NCI-H1417 (cell line): ENCODE measurements at regions not wholly inside any gene's neighbourhood (a gene's known extent, or its start where the extent isn't known, plus 50 kb on each side); places are given as distances from the start of the nearest gene placed in this dataset.
"Not testable (repeated sequence)": the region's sequence is repeated elsewhere in the genome, so short reads cannot be mapped to it uniquely, and the experiment has no call there.

Experiments used
- DNase-seq, 3 experiments: peaks; one replicate each; lab custom pipeline; 2025; lab: John Stamatoyannopoulos, UW

DNA sequence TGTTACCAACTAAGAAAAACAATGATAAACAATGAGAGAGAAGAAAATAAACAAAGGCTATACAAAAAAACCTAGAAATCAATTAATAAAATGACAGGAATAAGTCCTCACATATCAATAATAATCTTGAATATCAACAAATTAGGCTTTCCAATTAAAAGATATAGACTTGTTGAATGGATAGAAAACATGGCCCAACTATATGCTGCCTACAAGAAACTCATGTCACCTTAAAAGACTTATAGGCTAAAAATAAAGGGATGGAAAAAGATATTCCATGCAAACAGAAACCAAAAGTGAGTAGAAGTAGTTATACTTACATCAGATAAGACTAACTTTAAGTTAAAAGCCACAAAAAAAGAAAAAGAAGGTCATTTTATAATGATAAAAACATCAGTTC lies 183.9 kb downstream of the MYRFL start:
- DNase-seq, result no peak

DNA sequence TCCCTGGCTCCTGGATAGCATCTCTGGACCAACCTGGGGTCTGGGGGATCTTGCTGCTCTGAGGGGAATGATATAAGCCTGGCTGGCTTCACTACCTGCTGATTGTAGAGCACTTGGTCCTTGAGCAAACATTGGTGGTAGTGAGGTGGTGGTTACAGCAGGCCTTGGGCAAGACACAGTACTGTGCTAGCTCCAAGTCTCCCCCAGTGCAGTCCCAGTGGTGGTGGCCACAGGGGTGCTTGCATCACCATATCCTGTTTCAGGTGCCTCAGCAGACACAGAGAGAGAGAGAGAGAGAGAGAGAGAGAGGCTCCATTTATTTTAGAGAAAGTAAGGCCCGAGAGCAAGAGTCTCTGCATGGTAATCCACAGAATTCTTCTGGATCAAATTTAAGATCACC lies 186.3 kb downstream of the MYRFL start:
- DNase-seq, result no peak

DNA sequence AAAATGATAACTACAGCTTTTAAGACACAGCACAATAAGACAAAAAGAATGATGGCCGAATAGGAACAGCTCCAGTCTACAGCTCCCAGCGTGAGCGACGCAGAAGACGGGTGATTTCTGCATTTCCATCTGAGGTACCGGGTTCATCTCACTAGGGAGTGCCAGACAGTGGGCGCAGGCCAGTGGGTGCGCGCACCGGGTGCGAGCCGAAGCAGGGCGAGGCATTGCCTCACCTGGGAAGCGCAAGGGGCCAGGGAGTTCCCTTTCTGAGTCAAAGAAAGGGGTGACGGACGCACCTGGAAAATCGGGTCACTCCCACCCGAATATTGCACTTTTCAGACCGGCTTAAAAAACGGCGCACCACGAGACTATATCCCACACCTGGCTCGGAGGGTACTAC lies 188.0 kb downstream of the MYRFL start:
- not testable (repeated sequence) for DNase-seq

GRCh38 chr12:70028515-70028914 lies 203.5 kb downstream of the MYRFL start:
- DNase-seq, result no peak

GRCh38 chr12:70028918-70029317 lies 203.9 kb downstream of the MYRFL start:
- no peak for DNase-seq

GRCh38 chr12:70031046-70031445 lies 206.0 kb downstream of the MYRFL start:
- peak in 2 of 3 experiments; percentile 7 to 33 for DNase-seq

DNA sequence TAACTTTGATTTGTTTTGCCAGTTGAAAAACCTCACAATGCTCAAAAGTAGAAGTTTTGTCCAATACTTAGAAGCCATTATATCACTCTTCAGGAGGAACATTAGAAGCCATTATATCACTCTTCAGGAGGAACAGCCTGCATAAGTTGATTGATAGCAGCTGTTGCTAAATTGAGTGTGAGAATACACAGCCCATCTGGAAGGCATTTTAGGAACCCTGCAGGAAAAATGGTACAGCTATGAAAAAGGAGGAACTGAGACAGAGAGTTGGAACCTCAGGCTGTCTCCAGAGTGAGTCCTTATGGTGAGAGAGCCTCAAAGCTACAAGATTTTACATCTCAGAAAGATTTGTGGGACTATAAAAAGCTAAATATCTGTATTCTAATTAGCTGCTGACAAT lies 207.0 kb downstream of the MYRFL start:
- peak in 2 of 3 experiments; percentile 48 to 53 for DNase-seq

DNA sequence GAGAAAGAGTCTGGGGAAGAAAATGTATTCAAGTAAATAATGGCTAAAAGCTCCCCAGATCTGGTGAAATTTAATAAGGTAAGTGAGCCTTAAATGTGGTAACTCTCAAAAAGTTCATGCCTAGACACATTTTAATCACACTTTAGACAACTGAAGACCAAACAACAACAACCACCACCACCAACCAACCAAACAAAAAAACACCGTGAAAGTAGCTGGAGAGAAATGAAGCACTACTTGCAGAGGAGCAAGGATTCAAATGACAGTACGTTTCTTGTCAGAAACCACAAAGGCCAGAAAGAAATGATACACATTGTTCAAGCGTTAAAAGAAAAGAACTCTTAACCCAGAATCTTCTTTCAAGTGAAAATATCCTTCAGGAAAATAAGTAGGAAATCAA lies 208.3 kb downstream of the MYRFL start:
- no peak for DNase-seq

- DNase-seq, result no peak
These were observed 203.1 kb upstream of the CNOT2 start for GRCh38 chr12:70040141-70040540.

GRCh38 chr12:70042675-70043074 lies 200.6 kb upstream of the CNOT2 start:
- DNase-seq, result no peak

GRCh38 chr12:70043490-70044138 lies 199.6 kb upstream of the CNOT2 start:
- DNase-seq, result no peak

- no peak for DNase-seq
These were observed 199.1 kb upstream of the CNOT2 start for GRCh38 chr12:70044167-70044566.

DNA sequence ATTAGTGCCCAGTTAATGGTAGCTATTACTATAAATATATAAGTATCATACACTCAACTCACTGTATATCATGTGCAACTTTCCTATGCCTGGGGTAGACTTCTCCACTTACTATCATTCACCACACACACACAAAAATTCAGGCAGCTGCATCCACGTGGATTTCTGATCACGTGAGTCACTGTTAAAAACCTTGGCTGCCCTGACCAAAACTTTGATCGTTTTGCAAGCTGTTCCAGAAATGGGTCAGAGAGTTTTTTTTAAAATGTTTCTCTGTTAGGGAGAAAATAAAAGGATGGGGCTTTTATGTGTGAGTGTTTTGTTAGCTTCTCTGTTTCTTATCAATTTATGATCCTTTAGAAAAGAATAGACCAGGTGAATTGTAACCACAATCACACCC lies 198.2 kb upstream of the CNOT2 start:
- DNase-seq, result no peak

DNA sequence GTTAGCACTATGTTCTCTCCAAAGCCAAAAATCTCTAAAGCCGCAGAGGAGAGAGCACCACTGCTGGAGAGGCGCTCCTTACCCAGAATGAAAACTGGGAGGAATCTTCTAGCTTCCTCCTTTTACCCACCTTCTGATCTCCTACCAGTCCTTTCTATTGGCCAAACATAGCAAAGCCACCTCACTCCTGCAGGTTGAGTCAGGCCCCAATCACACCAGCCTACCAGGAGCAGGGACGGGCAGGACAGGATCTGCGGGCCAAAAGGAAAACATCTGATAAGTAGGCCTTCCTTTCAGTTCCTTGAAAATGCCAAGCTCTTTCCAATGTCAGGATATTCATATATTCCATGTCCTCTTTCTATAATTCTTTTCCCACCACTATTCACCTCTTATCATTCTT lies 197.7 kb upstream of the CNOT2 start:
- DNase-seq, result no peak

GRCh38 chr12:70048521-70049250 lies 194.5 kb upstream of the CNOT2 start:
- DNase-seq, result no peak

GRCh38 chr12:70049596-70050360 lies 193.5 kb upstream of the CNOT2 start:
- DNase-seq, result no peak

GRCh38 chr12:70052476-70052875 lies 190.8 kb upstream of the CNOT2 start:
- no peak for DNase-seq

DNA sequence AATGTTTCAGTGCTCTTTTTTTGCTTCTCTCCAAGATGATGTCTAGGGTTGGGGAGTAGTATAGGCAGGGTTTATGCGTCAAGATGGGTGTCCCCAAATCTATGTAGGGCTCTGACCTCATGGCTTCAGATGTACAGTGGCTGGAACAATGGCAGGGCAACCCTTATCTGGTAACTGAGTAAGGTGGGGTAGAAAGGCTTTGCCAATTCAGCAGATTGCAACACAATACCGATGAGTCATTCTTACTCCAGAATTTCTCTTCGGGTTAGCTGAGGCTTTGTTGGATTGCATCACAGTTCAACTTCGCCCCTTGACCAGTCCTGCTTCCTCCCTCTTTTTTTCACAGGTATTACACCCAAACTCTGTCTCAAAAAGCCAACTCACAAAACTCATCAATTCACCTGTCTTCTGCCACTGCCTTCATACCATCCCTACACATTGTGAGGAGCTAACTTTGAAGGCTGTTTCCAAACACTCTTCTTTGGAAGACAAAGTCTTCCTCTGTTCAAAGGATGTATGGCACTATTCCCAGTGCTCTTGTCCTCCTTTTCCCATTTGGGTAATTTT lies 190.2 kb upstream of the CNOT2 start:
- no peak for DNase-seq

- DNase-seq, result no peak
These were observed 183.9 kb upstream of the CNOT2 start for GRCh38 chr12:70059373-70059772.

GRCh38 chr12:70060634-70061033 lies 182.6 kb upstream of the CNOT2 start:
- DNase-seq, result no peak

GRCh38 chr12:70068743-70069142 lies 174.5 kb upstream of the CNOT2 start:
- no peak for DNase-seq

DNA sequence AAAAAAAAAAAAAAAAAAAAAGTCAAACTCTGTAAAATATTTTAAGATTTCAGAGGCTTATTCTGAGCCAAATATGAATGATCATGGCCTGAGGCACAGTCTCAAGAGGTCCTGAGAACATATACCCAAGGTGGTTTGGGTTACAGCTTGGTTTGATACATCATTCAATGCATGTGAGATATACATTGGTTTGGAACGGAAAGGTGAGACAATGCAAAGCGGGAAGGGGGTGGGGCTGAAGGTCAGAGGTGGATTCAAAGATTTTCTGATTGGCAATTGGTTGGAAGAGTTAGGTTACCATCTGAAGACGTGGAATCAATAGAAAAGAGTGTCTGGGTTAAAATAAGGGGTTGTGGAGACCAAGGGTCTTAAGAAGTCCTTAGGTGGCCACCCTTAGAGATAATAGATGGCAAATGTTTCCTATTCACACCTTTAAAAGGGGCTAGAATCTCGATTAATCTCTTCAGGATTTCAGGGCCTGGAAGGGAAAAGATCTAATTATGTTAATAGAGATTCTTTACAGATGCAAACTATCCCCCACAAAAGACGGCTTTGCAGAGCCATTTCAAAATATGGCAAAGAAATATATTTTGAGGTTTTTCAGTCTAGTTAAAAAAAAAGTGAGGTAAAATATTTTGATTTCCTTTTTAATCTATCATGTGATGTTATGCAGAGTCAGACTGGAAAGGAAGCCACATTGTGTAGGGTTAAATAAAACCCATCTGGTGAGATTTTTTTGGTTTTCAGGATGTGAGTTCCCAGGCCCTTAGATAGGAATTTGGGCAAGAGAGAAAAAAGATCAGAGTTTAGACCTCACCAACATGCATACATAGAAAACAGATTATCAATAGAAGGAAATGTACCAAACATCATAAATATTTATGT lies 173.8 kb upstream of the CNOT2 start:
- DNase-seq, result no peak
